Esophagus squamous epithelium (tissue), 5 donors: ENCODE measurements at regions not wholly inside any gene's neighbourhood (a gene's known extent, or its start where the extent isn't known, plus 50 kb on each side); places are given as distances from the start of the nearest gene placed in this dataset.

Experiments used
- DNase-seq: peaks from one replicate; lab custom pipeline; 2025; lab: John Stamatoyannopoulos, UW
- H3K27ac ChIP-seq, 4 donors: fragments of 200-600 bp; sonication (generic); one replicate each; pipeline ENCODE4 v1.5.1; 2016 to 2019; ENCODE audit warnings: mild to moderate bottlenecking in 1 of 4
- H3K27me3 ChIP-seq, 4 donors: fragments of 200-600 bp; sonication (generic); 1 replicate in 3 of 4; 2 replicates in 1 of 4; pipeline versions ENCODE4 v1.5.1 to v1.6.0; 2017 to 2021; ENCODE audit warnings: antibody characterized with exemption in 1 of 4
- H3K36me3 ChIP-seq, 3 donors: fragments of 200-600 bp; sonication (generic); one replicate each; pipeline ENCODE4 v1.5.1; 2016 to 2019
- H3K4me1 ChIP-seq, 3 donors: fragments of 200-600 bp; sonication (generic); one replicate each; pipeline ENCODE4 v1.5.1; 2017 to 2019
- H3K4me3 ChIP-seq, 4 donors: fragments of 200-600 bp; sonication (generic); 1 replicate in 3 of 4; 2 replicates in 1 of 4; pipeline ENCODE4 v1.5.1; 2016 to 2019; ENCODE audit warnings: mild to moderate bottlenecking in 2 of 4, moderate library complexity in 1 of 4
- H3K9me3 ChIP-seq, 3 donors: fragments of 200-600 bp; sonication (generic); one replicate each; pipeline ENCODE4 v1.5.1; 2016 to 2019
- POLR2A ChIP-seq, 4 donors: fragments of 450-650 bp; IDR thresholded peaks; one replicate each; pipeline ENCODE4 v1.6.1; 2017; ENCODE audit warnings: antibody characterized with exemption in 4 of 4, mild to moderate bottlenecking in 4 of 4, moderate library complexity in 3 of 4
- WGBS, 2 donors: methylation state at CpG; one replicate each; pipeline ENCODE4 v1.1.5; 2018; 5-methylcytosine and 5-hydroxymethylcytosine counted together
- intact Hi-C: fragments of 100-400 bp; cut with DNase I; formaldehyde crosslinking; loops from one replicate; pipeline ENCODE4 v1.15.0; 2022
- TF ChIP-seq, protein P1 (sequence below), 6 experiments: fragments of 450-650 bp in 4 of 6; fragments of 200-600 bp in 2 of 6; sonication (generic) in 2 of 6; IDR thresholded peaks; one replicate each; pipeline ENCODE4 v1.5.1; 2016 to 2019; ENCODE audit warnings: antibody characterized with exemption in 6 of 6, mild to moderate bottlenecking in 4 of 6, moderate library complexity in 4 of 6
- donor health status: DM: yes; HTN: yes; CAD: no.

DNA sequence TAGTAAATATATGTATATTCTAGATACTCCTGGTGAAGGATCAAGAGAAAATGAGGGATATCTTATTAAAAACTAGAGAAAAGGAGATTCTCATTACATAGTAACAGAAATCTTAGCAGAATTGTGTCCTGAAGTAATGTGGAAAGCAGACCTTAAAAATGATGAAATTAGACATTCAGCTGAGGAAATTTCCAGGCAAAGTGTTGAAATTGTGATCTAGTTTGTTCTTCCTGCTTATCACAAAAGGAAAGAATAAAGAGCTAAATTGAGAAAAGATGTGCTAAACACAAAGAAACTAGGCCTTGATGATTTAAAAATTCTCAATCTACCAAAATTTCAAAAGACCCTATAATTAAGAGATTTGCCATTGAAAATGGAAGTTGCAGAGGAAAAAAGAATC, 362.6 kb upstream of the PLSCR5 start:
- TF ChIP-seq, protein P1, sequence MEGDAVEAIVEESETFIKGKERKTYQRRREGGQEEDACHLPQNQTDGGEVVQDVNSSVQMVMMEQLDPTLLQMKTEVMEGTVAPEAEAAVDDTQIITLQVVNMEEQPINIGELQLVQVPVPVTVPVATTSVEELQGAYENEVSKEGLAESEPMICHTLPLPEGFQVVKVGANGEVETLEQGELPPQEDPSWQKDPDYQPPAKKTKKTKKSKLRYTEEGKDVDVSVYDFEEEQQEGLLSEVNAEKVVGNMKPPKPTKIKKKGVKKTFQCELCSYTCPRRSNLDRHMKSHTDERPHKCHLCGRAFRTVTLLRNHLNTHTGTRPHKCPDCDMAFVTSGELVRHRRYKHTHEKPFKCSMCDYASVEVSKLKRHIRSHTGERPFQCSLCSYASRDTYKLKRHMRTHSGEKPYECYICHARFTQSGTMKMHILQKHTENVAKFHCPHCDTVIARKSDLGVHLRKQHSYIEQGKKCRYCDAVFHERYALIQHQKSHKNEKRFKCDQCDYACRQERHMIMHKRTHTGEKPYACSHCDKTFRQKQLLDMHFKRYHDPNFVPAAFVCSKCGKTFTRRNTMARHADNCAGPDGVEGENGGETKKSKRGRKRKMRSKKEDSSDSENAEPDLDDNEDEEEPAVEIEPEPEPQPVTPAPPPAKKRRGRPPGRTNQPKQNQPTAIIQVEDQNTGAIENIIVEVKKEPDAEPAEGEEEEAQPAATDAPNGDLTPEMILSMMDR (IDR thresholded peaks at IDR 0.05): no peak
- TF ChIP-seq POLR2A (IDR thresholded peaks at IDR 0.05): no peak
- H3K4me1 ChIP-seq: no peaks in the 10 kb centered on the region
- DNase-seq: no peak
- no peak overlapping the region for H3K4me3 ChIP-seq
- H3K36me3 ChIP-seq: no peaks in the 10 kb centered on the region
- H3K27ac ChIP-seq: no peak overlapping the region
- peaks cover 0 to 11% (median 0%) of the 10 kb centered on the region in 3 donors for H3K9me3 ChIP-seq
- no peaks in the 10 kb centered on the region for H3K27me3 ChIP-seq
- intact Hi-C loops: no loop called here

DNA sequence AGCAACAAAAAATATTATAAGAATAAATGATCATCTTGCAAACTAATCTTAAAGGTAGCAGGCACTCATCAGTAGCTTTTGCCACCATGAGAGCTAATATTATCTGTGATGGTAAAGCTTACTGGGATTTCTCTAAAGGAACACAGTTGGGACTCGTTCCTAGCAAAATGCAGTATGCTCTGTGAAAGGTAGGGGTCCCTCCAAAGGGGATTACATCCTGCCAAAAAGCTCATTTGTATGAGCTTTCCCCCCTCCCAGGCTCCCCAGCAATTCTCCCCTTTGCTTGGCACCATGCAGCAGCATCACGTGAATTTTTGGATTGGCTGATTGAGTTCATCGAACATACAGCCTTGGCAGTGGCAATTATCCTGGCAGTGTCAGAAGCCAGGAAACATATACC, 361.0 kb upstream of the PLSCR5 start:
- Histone ChIP-seq H3K4me1 (no peaks in the 10 kb centered on the region), H3K27me3 (no peaks in the 10 kb centered on the region), H3K36me3 (no peaks in the 10 kb centered on the region), H3K4me3 (no peak overlapping the region), H3K27ac (no peak overlapping the region), H3K9me3 (peaks cover 0 to 10% (median 0%) of the 10 kb centered on the region in 3 donors)
- WGBS, 2 donors: 69 to 81% methylated on average over 3 of the region's 3 CpGs
- no peak for TF ChIP-seq POLR2A (IDR thresholded peaks at IDR 0.05)
- TF ChIP-seq, protein P1 (IDR thresholded peaks at IDR 0.05): no peak
- DNase-seq: no peak
- intact Hi-C loops: no loop called here

DNA sequence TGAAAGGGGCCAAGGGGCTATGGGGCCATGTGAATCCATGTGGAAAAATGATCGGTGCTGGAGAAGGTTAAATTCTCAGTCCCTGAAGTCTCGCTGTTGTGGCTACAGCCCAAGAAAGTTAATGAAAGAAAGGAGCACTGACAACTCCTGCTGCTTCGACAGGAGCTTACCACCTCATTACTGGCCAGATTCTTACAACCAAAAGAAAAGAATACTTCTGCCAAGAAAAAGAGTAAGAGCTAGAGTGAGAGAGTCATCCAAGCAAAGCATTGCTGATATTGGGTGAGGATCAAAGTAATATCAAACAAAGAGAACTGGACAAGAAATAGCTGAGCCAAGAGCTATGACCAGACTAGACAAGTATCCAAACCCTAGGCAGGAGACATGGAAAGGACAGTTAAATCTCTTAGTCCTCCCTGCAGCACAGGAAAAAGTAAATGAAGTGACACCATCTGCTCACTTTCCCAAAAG, 348.4 kb upstream of the PLSCR5 start:
- TF ChIP-seq, protein P1 (IDR thresholded peaks at IDR 0.05): no peak
- no peak for TF ChIP-seq POLR2A (IDR thresholded peaks at IDR 0.05)
- H3K9me3 ChIP-seq: no peaks in the 10 kb centered on the region
- intact Hi-C loops: no loop called here
- H3K27me3 ChIP-seq: no peaks in the 10 kb centered on the region
- H3K36me3 ChIP-seq: no peaks in the 10 kb centered on the region
- 34 to 46% methylated on average over 3 of the region's 3 CpGs for WGBS, 2 donors
- no peak for DNase-seq
- no peaks in the 10 kb centered on the region for H3K4me1 ChIP-seq
- no peak overlapping the region for H3K4me3 ChIP-seq
- H3K27ac ChIP-seq: no peak overlapping the region

DNA sequence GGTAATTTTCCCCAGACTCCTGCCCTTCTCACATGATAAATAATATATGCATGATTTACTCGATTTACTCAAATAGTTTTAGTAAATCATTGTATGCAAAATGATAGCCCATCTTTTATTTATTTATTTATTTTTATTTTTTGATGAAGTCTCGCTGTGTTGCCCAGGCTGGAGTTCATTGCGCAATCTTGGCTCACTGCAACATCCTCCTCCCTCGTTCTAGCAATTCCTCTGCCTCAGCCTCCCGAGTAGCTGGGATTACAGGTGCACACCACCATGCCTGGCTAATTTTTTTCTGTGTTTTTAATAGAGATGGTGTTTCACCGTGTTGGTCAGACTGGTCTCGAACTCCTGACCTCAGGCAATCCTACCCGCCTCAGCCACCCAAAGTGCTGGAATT, 343.8 kb upstream of the PLSCR5 start:
- no peak overlapping the region for H3K4me3 ChIP-seq
- no peak for DNase-seq
- no peaks in the 10 kb centered on the region for H3K36me3 ChIP-seq
- H3K9me3 ChIP-seq: no peaks in the 10 kb centered on the region
- WGBS, 2 donors: 80 to 81% methylated on average over 8 of the region's 8 CpGs
- H3K4me1 ChIP-seq: no peaks in the 10 kb centered on the region
- H3K27ac ChIP-seq: no peak overlapping the region
- H3K27me3 ChIP-seq: no peaks in the 10 kb centered on the region
- intact Hi-C loops: no loop called here
- no peak for TF ChIP-seq POLR2A (IDR thresholded peaks at IDR 0.05)
- TF ChIP-seq, protein P1 (IDR thresholded peaks at IDR 0.05): no peak

DNA sequence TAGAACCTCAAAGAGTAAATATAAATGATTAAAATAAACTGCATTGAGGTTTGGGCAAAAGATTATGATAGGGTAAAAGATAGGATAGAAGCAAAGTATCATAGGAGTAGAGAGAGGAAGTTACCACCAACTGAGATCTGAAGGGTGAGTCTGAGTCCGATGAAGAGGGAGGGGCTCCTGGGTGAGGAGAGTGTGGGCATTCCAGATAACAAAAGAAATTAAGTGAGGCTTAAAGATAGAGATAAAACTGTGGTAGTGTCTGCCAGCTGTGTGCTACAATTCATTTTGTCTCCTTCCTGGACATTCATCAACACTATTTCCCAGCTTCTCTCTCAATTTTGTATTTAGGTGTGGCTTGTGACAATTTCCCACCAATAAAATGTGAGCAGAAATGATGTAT, 343.0 kb upstream of the PLSCR5 start:
- Histone ChIP-seq H3K36me3 (no peaks in the 10 kb centered on the region), H3K4me3 (no peak overlapping the region), H3K4me1 (no peaks in the 10 kb centered on the region), H3K9me3 (no peaks in the 10 kb centered on the region), H3K27me3 (no peaks in the 10 kb centered on the region), H3K27ac (no peak overlapping the region)
- WGBS, 2 donors: 26 to 52% methylated on average over 1 of the region's 1 CpG
- no peak for DNase-seq
- intact Hi-C loops: no loop called here
- no peak for TF ChIP-seq POLR2A (IDR thresholded peaks at IDR 0.05)
- TF ChIP-seq, protein P1 (IDR thresholded peaks at IDR 0.05): no peak
